ENCODE measurements at regions not wholly inside any gene's neighbourhood (a gene's known extent, or its start where the extent isn't known, plus 50 kb on each side); places are given as distances from the start of the nearest gene placed in this dataset.
"Not testable (repeated sequence)": the region's sequence is repeated elsewhere in the genome, so short reads cannot be mapped to it uniquely, and the experiment has no call there.

DNA sequence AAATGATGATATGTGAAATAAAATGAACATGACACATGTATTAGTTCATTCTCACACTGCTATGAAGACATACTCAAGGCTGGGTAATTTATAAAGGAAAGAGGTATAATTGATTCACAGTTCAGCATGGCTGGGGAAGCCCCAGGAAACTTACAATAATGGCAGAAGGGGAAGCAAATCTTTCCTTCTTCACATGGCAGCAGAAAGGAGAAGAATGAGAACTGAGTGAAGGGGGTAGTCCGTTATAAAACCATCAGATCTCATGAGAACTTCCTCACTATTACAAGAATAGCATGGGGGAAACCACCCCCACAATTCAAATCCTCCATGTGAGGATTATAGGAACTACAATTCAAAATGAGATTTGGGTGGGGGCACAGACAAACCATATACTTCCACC lies 243.9 kb upstream of the GYPA start:
- DNase-seq: no peak

DNA sequence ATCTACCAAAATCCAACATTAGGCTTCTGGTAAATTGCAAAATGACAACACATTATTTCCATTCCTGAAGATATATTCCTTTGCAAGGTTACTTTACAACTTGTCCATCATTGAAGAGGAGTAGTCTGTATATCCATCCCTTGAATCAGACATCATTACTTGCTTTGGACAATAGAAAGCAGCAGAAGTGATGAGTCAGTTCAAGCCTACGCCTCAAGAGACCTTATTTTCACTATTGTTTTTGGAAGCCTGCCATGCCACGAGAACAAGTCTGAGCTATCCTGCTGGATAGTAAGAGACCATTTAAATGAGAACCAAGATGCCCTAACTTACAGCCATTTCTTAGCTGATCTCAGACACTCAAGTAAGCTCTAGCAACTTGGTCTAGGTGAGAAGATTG lies 246.0 kb upstream of the HHIP start:
- DNase-seq: no peak

DNA sequence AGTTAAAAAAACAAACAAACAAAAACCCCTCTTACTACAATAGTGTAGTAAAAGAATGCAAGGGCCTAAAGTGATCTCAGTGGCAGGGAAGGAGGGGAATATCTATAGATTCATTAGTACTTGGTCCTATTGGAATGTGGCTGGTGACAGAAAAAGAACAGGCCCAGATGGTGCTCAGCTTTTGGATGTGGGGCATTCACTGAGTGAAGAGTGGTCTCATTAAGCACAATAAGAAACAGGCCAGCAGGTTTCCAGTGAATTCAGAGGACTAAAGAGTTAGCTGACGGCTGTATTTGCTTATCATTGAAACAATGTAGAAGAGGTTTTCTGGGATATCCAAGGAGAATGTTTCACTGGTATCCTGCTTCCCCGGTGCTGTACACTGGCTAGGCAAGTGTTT lies 243.8 kb upstream of the HHIP start:
- DNase-seq: no peak

DNA sequence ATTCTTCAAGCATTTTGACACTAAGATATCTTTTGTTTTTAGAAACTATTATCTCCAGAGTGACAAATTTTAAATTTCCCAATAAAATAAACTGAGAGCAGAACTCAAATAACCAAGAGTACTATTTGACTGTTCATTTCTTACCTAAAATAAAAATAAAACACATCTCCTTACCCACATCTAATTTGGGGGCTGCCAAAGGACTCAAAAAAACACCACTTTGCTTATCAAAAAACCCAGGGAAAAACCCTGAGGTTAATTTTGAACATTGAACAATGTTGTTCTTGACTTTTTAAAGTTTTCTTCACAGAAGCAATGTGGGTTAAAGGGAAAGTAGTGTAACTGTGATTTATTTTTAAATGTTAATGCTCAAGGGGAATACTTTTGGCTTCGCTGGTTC lies 243.0 kb upstream of the HHIP start:
- no peak for DNase-seq

DNA sequence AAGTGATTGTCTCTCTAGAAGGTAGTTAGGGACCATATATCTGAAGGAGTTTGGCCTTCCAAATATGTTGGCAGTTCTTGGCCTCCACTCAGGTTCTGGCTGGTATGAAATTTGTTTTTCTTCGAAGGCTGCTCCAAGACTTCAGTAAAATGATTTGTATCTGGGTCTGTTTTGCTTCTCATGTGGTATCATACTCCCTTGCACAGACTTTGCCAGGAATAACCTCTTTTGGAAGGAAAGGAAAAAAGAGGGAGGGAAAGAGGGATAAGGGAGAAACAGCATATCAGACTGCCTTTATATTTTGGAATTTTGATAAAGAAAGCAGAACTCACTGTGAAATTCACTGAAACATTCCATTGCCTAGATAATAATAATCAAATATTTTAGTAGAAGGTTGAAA lies 242.1 kb upstream of the HHIP start:
- DNase-seq: no peak

DNA sequence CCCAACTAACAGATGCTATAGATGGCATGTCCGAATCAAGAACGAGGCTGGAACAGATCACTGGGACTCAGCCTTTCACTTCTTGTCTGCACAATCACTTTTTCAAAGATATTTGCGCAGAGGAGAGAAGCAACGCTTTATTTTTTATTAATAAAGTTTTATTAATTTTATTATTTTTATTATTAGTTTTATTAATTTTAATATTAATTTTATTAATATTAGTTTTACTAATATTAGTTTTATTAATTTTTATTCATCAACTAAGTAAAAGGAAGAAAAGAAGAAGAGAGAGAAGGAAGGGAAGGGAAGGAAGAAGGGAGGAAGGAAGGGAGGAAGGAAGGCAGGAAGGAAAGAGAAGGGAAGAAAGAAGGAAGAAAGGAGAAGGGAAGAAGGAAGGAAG lies 236.4 kb upstream of the HHIP start:
- DNase-seq: no peak

DNA sequence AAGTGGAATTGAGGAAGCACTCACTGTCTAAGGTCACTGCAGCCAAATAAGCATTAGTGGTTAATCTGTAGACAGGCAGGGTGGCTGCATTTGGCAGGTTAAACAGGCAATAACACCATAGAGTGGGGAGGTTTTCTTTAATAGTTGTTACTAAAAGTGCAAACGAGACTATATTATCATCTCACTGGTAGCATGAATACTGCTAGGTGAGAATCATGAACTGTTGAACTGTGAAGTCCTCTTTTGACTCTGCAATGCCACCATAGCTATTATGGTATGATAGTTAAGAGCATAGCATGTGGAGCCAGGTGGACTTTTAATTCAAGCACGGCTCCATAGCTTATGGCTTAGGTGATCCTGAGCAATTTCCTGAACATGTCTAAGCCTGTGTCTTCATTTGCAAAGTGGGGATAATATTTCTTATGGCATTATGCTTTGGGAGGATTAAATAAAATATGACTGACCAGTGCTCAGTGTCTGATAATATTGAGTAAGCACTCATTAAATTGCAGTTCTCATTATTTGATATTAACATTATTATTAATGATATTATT lies 235.6 kb upstream of the HHIP start:
- no peak for DNase-seq

DNA sequence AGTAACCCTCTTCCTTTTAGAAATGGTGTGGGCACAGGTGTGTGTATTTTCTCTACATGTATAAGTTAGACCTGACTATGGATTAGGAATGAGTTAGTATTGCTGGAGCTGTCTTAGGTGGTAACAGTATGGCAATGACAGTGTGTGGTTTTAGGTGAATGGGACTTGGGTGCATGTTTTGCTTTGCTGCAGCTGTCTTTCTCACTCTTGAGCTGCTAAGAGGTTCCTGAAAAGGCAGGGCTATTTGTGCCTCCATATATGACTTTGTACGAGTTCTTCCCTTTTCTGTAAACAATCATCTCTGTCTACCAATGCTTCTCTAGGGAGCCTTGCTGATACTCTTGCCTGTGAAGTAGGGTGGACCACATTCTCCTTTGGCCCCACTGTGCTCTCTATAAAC lies 234.8 kb upstream of the HHIP start:
- DNase-seq: no peak

DNA sequence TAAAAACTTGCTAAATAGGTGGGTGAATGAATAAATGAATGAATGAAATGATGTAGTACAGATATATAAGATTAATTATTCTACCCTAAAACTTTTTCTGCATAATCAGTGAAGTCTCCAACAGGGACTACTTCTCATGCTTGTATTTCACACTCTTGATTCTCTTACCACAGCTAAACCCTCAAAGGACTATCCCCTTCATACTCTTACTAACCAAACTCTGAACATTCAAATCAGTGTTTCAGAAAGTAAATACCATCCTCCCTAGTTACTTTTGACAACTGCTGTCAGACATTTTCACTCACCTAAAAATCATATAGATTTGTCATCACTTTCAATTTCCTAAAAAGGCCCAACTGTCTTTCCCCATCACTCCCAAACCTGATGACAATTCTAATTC lies 234.3 kb upstream of the HHIP start:
- DNase-seq: no peak

DNA sequence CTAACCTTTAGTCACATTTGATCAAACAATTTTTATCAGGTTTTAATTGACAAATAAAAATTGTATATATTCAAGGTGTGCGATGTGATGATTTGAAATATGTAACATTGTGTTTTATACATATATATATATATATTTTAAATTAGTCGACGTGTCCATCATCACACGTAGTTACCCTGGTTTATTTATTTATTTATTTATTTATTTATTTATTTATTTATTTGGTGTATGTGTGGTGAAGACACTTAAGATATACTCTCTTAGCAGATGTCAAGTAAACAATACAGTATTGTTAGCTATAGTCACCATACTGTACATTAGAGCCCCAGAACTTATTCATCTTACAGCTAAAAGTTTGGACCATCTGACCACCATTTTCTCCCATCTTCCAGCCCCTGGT lies 224.9 kb upstream of the HHIP start:
- no peak for DNase-seq

DNA sequence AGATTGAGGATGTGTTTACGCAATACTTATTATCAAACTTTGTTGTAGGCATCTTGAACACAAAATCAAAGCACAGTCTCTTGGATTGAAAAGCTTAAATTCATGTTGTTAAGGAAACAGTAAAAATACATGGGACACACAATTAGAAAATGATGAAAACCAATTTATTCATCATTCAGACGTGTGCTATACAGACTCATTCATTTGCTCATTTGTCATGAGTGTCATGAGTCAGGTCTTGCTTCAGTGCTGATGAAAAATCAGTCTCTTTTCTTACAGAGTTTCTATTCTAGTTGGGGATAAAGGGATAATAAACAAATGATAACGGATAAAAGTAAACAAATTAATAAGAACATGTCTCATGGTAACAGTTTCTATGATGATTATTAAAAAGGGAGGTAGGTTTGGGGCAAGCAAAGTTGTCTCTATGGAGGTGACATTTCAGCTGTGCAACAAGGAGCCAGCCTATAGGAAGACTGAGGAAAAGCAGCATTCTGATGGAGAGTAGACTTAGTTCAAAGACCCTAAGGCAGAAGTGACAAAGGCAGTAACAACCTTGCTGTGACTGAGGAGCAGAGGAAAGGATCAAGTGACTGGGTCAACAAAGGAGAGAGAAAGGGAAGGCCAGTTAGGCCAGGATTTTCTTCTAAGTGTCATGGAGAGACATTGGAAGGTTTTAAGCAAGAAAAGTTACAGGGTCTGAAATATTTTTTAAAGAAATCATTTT lies 224.0 kb upstream of the HHIP start:
- DNase-seq: no peak

DNA sequence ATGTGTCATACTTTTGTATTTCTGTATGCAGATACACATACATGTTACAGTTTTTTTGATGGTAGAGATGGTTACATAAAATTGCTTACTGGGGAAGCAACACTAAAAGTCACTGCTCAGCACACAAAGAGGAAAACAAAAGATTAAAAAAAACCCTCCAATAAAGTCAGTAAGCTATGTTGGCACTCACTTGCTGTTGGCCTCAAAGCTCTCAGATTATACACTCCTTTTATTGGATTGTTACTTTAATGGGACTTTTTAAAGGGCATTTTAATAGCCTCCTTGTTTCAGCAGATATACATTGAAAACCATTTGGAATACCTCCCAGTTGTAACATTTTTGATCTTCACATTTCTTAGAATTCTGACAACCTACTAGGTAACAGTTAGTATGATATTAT lies 222.0 kb upstream of the HHIP start:
- no peak for DNase-seq

DNA sequence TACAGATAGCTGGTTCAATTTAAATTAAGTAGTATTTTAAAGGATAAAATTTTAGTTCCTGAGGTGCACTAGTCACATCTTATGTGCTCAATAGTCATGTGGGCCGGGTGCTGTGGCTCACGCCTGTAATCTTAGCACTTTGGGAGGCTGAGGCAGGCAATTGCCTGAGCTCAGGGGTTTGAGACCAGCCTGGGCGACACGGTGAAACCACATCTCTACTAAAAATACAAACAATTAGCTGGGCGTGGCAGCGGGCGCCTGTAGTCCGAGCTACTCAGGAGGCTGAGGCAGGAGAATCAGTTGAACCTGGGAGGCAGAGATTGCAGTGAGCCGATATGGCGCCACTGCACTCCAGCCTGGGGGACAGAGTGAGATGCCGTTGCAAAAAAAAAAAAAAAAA lies 219.9 kb upstream of the HHIP start:
- DNase-seq: not testable (repeated sequence)

DNA sequence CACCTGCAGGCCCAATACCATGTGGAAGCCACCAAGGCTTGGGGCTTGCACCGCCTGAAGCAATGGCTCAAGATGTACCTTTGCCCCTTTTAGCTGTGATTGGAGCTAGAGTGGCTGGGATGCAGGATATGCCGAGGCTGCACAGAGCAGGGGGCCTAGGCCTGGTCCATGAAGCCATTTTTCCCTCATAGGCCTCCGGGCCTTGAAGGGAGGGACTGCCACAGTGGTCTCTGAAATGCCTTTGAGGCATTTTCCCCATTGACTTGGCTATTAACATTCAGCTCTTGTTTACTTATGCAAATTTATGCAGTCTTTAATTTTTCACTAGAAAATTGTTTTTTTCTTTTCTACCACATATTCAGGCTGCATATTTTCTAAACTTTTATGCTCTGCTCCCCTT lies 203.2 kb upstream of the HHIP start:
- no peak for DNase-seq

DNA sequence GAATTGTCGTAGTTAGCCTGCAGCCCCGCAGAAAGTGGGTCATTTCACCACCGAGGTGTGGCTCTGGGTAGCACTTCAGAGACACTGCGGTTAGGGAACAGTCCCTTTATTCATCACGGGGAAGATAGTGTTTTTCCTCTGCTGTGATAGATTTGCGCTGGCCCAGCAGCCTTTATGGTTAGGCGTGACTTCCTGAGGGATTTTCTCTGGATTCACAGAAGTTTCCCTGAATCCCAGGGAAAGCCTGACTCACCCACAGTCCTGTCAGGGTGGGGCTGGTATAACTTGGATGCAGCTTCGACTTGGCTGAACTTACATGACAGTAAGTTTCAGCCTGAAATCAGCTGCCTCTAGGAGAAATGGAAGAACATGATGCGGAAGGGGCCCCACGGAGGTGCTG lies 196.3 kb upstream of the HHIP start:
- no peak for DNase-seq

DNA sequence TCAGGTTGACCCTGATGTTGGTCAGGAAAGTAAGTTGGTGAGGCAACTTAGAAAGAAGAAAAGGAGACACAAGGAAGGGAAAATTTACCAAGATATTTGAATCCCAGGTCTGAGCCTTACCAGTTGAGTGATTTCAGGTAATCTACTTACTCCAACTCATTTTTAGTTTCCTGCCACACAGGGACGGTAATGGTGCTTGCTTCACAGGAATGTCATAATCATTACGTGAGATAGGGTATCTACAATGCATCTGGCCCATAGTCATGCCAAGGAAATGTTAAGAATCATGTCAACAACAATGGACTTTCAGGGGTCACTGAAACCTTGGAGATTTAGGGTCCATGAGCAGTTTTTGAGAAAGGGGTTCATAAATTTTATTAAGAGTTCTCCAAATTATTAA lies 195.4 kb upstream of the HHIP start:
- no peak for DNase-seq

DNA sequence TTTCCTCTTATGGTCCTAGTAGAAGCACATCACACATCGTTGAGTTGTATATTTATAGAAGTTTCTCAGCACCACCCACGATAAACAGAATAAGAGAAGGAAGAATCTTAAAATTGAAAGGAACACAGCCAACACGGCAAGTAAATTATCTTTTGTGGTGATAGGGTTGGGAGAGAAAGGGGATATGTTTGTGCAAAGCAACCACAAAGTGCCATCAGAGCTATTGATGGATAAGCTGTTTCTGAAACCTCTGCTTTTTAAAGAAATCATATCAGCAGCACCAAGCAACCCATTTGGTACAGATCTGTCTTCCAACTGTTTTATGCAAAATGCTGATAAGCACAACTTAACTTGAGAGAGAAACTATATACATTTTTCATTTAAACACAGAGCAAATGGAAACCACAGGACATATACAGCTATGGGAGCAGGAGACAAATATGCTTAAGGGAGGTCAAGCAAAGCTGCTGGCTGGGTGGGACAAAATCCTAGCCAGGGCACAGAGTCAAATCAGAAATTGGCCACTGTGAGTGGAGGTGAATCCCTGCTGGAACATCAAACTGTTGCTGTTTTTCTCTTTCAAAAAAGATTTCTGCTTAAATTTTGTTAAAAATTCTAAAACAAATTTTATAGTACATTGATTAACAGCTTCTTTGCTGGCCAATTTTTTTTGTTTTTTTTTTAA lies 194.0 kb upstream of the HHIP start:
- DNase-seq: no peak

DNA sequence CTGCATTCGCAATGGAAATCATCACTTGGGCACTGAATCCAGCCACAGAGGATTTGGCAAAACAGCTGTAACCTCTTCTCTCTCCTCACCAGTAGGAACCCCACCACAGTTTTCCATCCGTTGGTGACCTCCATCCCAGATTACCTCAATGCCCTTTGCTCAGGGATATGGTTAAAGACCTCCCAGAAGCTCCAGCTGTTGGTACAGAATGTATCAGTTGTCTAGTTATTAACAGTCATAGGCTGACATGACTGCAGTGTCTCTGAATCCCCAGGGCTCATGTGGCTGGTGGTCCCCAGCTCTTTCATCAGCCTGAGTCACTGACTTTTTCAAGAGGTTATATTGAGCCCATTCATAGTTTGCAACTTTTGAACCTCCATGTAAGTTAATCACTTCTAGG lies 189.8 kb upstream of the HHIP start:
- no peak for DNase-seq

DNA sequence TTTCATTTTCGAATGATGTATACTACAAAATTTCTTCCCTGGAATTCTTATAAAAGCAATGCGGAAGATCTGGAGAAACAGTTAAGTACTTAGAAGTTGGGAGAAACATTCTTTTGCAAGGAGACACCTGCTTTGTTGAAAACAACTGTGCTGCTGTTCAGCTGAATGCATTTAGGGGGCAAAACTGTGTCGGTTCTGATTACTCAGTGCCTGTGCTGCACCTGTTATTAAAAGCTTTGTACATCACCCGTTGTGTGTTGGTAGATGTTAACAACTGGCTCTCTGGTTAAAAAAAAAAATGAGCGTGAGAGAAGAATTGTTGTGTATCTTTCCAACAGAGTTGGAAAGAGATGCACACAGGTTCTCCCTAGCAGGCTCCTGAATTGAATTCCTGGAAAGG lies 184.1 kb upstream of the HHIP start:
- no peak for DNase-seq

DNA sequence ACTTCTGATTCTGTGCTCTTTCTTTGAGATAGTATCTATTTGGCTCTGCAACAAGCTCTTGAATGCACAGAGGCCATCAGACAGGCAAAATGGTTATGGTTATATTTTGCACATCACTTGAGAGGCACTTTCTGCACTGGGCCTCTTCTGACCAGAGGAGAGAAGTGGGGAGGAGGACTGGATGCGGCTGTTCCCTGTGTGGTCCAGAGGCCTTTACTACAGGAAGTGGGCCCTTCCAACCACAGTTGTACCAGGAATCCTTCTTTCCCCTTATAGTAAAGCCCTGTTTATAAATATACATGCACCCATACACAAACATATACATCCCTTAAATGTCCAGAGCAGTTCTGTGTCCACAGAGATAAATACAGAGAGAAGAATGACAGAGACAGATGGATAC lies 182.7 kb upstream of the HHIP start:
- no peak for DNase-seq

DNA sequence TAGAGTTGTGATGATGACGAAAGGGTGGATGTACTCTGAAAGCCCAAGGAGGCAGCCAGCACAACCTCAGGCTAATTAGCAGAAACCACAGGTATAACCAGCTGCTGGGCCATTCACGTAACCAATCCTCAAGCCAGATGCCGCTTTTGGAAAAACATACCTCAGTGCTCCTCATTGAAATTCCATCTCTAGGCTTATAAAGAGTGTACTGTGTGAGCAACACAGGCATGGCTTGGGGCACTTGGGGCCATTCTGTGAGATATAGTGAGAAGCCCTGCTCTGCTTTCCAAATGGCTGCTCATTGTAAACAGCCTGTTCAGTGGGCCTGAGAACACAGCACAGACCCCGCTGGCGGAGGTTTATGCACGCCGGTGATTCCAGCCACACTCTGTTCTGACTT lies 182.1 kb upstream of the HHIP start:
- DNase-seq: no peak

DNA sequence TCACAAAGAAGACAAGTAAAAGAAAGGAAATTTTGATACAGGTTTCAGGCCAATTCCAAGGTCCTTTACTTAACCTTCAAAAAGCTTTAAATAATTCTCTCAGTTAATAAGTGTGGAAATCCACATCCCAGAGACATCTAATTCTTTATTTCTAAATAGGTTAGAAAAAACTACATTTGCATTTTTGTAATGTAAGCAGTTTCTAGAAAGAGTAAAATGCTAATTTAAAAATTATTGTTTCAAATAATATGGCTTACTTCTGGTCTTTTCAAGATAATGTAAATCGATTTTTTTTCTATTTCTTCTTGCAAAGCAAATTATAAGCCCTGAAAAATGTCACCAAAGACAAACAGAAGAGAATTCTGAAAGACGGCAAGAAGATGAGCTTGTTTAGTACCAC lies 180.4 kb upstream of the HHIP start:
- DNase-seq: no peak

DNA sequence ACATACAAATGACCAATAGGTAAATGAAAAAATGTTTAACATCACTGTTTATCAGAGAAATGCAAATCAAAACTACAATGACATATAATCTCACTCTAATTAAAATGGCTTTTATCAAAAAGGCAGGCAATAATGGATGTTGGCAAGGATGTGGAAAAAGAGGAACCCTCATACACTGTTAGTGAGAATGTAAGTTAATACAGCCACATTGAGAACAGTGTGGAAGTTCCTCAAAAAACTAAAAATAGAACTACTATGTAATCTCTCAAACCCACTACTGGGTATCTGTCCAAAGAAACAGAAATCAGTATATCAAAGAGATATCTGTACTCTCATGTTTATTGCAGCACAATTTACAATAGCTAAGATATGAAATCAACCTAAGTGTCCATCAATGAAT lies 165.9 kb upstream of the HHIP start:
- DNase-seq: no peak

DNA sequence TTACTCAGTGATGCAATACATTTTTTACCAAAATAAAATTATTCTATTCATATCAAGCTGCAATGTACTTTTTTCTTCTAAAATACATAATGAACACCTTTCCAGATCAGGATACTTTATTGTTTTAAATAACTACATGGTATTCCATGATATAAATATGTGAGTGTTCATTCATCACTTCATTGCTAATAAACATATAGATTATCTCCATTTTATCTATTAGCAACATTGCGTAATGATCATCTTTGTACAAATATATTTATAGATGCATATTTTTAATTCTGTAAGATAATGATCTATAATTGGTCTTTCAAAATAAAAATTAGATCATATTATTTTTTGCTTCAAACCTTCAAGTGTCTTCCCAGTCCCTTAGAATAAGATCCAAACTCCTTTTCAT lies 156.1 kb upstream of the HHIP start:
- no peak for DNase-seq

DNA sequence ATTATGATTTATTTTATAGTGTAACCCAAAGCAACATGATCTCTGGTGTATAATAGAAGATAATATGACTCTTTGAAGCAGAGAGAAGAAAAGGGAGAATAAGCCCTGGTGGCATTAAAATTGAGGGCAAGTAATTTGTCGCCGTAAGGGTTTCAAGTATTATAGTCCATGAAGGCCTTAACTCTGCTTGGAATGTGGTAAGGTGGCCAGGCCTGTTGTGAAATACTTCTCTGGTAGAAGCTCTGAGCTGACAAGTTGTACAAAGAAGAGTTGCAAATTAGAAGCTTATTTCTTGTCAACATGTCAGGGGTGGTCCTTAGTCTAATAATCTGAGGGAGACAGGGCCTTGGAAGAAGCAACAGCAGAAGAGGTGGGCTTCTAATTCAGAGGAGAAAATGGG lies 151.7 kb upstream of the HHIP start:
- DNase-seq: no peak

All from NK-92 treated with Interleukin-12 subunit alpha and Interleukin-12 subunit beta, amount 100 ng/mL, for 24 hours (cell line).